ENCODE measurements at regions not wholly inside any gene's neighbourhood (a gene's known extent, or its start where the extent isn't known, plus 50 kb on each side); places are given as distances from the start of the nearest gene placed in this dataset.

- H3K27me3 ChIP-seq: no peaks in the 10 kb centered on the region
- in situ Hi-C loops (cut with MboI; ENCODE audit: low pct_ligation_motif_present in 1 of 4, low pct_unique_long_range_greater_than_20kb in 1 of 4, low sequenced_read_pairs in 3 of 4) (no loop called here), intact Hi-C loops (cut with DNase I; ENCODE audit: low total_unique reads) (no loop called here)
- H3K4me1 ChIP-seq: peaks cover 0 to 6% (median 0%) of the 10 kb centered on the region in 4 donors
- no peak for DNase-seq
- no peaks in the 10 kb centered on the region for H3K36me3 ChIP-seq
- 90 to 93% methylated on average over 1 to 2 of the region's 2 CpGs for WGBS, 2 donors (ENCODE audit: low coverage in 1 of 2)
- no peak overlapping the region for H3K4me3 ChIP-seq
- TF ChIP-seq POLR2A (IDR thresholded peaks at IDR 0.05): no peak
- no peak for TF ChIP-seq CTCF (IDR thresholded peaks at IDR 0.05)
- TF ChIP-seq POLR2AphosphoS5 (IDR thresholded peaks at IDR 0.05): no peak
- no peak for TF ChIP-seq EP300 (IDR thresholded peaks at IDR 0.05; ENCODE audit: low read depth)
- no peak overlapping the region for H3K27ac ChIP-seq
- H3K9me3 ChIP-seq: no peaks in the 10 kb centered on the region
These were observed 65.2 kb downstream of the HMHB1 start for GRCh38 chr5:143877196-143877595.

- Histone ChIP-seq H3K27ac (no peak overlapping the region), H3K9me3 (no peaks in the 10 kb centered on the region), H3K27me3 (no peaks in the 10 kb centered on the region), H3K4me1 (peaks cover 0 to 6% (median 0%) of the 10 kb centered on the region in 4 donors), H3K4me3 (no peak overlapping the region), H3K36me3 (no peaks in the 10 kb centered on the region)
- DNase-seq: no peak
- no peak for TF ChIP-seq POLR2AphosphoS5 (IDR thresholded peaks at IDR 0.05)
- TF ChIP-seq CTCF (IDR thresholded peaks at IDR 0.05): no peak
- no peak for TF ChIP-seq POLR2A (IDR thresholded peaks at IDR 0.05)
- TF ChIP-seq EP300 (IDR thresholded peaks at IDR 0.05; ENCODE audit: low read depth): no peak
- in situ Hi-C loops (cut with MboI; ENCODE audit: low pct_ligation_motif_present in 1 of 4, low pct_unique_long_range_greater_than_20kb in 1 of 4, low sequenced_read_pairs in 3 of 4): no loop called here
- 87 to 100% methylated on average over 2 to 5 of the region's 5 CpGs for WGBS, 2 donors (ENCODE audit: low coverage in 1 of 2)
- intact Hi-C loops (cut with DNase I; ENCODE audit: low total_unique reads): no loop called here
These were observed 66.5 kb downstream of the HMHB1 start for GRCh38 chr5:143878430-143878829.

GRCh38 chr5:143879646-143880045, 67.7 kb downstream of the HMHB1 start:
- WGBS, 2 donors (ENCODE audit: low coverage in 1 of 2): 6 to 45% methylated on average over 3 of the region's 3 CpGs
- no peak overlapping the region for H3K27ac ChIP-seq
- no peaks in the 10 kb centered on the region for H3K36me3 ChIP-seq
- TF ChIP-seq POLR2AphosphoS5 (IDR thresholded peaks at IDR 0.05): no peak
- no peak for TF ChIP-seq CTCF (IDR thresholded peaks at IDR 0.05)
- no peak for TF ChIP-seq POLR2A (IDR thresholded peaks at IDR 0.05)
- TF ChIP-seq EP300 (IDR thresholded peaks at IDR 0.05; ENCODE audit: low read depth): no peak
- H3K4me1 ChIP-seq: peaks cover 0 to 6% (median 0%) of the 10 kb centered on the region in 4 donors
- intact Hi-C loops (cut with DNase I; ENCODE audit: low total_unique reads): no loop called here
- no peaks in the 10 kb centered on the region for H3K9me3 ChIP-seq
- H3K27me3 ChIP-seq: no peaks in the 10 kb centered on the region
- H3K4me3 ChIP-seq: no peak overlapping the region
- DNase-seq: no peak
- in situ Hi-C loops (cut with MboI; ENCODE audit: low pct_ligation_motif_present in 1 of 4, low pct_unique_long_range_greater_than_20kb in 1 of 4, low sequenced_read_pairs in 3 of 4): no loop called here

GRCh38 chr5:143880178-143880577, 68.2 kb downstream of the HMHB1 start:
- 85 to 100% methylated on average over 3 to 6 of the region's 6 CpGs for WGBS, 2 donors (ENCODE audit: low coverage in 1 of 2)
- no peaks in the 10 kb centered on the region for H3K9me3 ChIP-seq
- no peak overlapping the region for H3K4me3 ChIP-seq
- intact Hi-C loops (cut with DNase I; ENCODE audit: low total_unique reads): no loop called here
- TF ChIP-seq POLR2AphosphoS5 (IDR thresholded peaks at IDR 0.05) (no peak), EP300 (IDR thresholded peaks at IDR 0.05; ENCODE audit: low read depth) (no peak), POLR2A (IDR thresholded peaks at IDR 0.05) (no peak), CTCF (IDR thresholded peaks at IDR 0.05) (no peak)
- no peaks in the 10 kb centered on the region for H3K36me3 ChIP-seq
- in situ Hi-C loops (cut with MboI; ENCODE audit: low pct_ligation_motif_present in 1 of 4, low pct_unique_long_range_greater_than_20kb in 1 of 4, low sequenced_read_pairs in 3 of 4): no loop called here
- no peaks in the 10 kb centered on the region for H3K27me3 ChIP-seq
- no peak for DNase-seq
- H3K27ac ChIP-seq: no peak overlapping the region
- peaks cover 0 to 6% (median 0%) of the 10 kb centered on the region in 4 donors for H3K4me1 ChIP-seq
